Nucleus accumbens (tissue), 56 donors: ENCODE measurements at regions not wholly inside any gene's neighbourhood (a gene's known extent, or its start where the extent isn't known, plus 50 kb on each side); places are given as distances from the start of the nearest gene placed in this dataset.

Source experiments
- DNase-seq, 56 donors: peaks; one replicate each; lab custom pipeline; 2025; lab: John Stamatoyannopoulos, UW

- DNase-seq, result no peak
Measured at GRCh38 chr10:42997151-42997848, 79.6 kb upstream of the RET start.

- no peak for DNase-seq
Measured at GRCh38 chr10:42997849-42998165, 79.1 kb upstream of the RET start.

GRCh38 chr10:42998481-42999384 lies 78.1 kb upstream of the RET start:
- no peak for DNase-seq

- DNase-seq, result no peak
Measured at GRCh38 chr10:42999385-43000020, 77.4 kb upstream of the RET start.

GRCh38 chr10:43000021-43000411 lies 76.9 kb upstream of the RET start:
- no peak for DNase-seq

- no peak for DNase-seq
Measured at GRCh38 chr10:43000651-43001426, 76.0 kb upstream of the RET start.

- DNase-seq, result no peak
Measured at GRCh38 chr10:43001427-43001795, 75.5 kb upstream of the RET start.

- no peak for DNase-seq
Measured at GRCh38 chr10:43002596-43002995, 74.3 kb upstream of the RET start.

GRCh38 chr10:43006490-43006889 lies 70.4 kb upstream of the RET start:
- no peak for DNase-seq

GRCh38 chr10:43012578-43012977 lies 64.3 kb upstream of the RET start:
- DNase-seq, result no peak

GRCh38 chr10:43013065-43013464 lies 63.8 kb upstream of the RET start:
- DNase-seq, result no peak

- DNase-seq, result no peak
Measured at GRCh38 chr10:43024524-43024923, 52.3 kb upstream of the RET start.

GRCh38 chr10:43024942-43025700 lies 51.7 kb upstream of the RET start:
- no peak for DNase-seq

GRCh38 chr10:43026039-43026973 lies 50.6 kb upstream of the RET start:
- DNase-seq, result no peak
